EH (cell line): ENCODE measurements at regions not wholly inside any gene's neighbourhood (a gene's known extent, or its start where the extent isn't known, plus 50 kb on each side); places are given as distances from the start of the nearest gene placed in this dataset.

Source experiments
- DNase-seq: peaks from one replicate; pipeline ENCODE4 v3.0.0-alpha.2; 2015; ENCODE audit warnings: low read depth

GRCh38 chr14:95382747-95383146 lies 63.0 kb upstream of the CLMN start:
- no peak for DNase-seq

GRCh38 chr14:95381726-95382125 lies 62.0 kb upstream of the CLMN start:
- no peak for DNase-seq

GRCh38 chr14:95380350-95381042 lies 60.8 kb upstream of the CLMN start:
- DNase-seq: no peak

GRCh38 chr14:95379634-95380033 lies 59.9 kb upstream of the CLMN start:
- no peak for DNase-seq

- no peak for DNase-seq
These were observed 55.9 kb upstream of the CLMN start for GRCh38 chr14:95375539-95376109.

GRCh38 chr14:95374239-95374997 lies 54.7 kb upstream of the CLMN start:
- no peak for DNase-seq

- no peak for DNase-seq
These were observed 50.4 kb upstream of the CLMN start for GRCh38 chr14:95370076-95370475.
